ENCODE measurements at regions not wholly inside any gene's neighbourhood (a gene's known extent, or its start where the extent isn't known, plus 50 kb on each side); places are given as distances from the start of the nearest gene placed in this dataset.

DNA sequence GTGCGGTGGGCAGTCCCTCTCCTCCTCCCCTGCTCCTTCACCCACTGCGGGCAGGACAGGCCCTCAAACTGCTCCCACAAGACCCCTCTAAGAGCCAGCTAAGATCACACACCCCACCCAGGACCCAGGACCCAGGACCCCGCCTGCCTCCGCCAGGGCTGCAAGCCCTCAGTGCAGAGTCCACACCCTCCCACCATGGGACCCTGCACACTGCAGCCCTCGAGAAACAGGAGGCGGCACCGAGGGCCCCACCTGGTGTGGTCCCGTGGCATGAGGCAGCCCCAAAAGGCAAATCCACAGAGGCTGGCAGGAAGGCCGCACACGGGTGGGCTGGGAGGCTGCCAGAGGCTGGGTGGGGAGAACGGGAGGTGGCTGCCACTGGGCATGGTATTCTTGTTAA, 94.7 kb downstream of the ENGASE start:
- TF ChIP-seq, protein P1, sequence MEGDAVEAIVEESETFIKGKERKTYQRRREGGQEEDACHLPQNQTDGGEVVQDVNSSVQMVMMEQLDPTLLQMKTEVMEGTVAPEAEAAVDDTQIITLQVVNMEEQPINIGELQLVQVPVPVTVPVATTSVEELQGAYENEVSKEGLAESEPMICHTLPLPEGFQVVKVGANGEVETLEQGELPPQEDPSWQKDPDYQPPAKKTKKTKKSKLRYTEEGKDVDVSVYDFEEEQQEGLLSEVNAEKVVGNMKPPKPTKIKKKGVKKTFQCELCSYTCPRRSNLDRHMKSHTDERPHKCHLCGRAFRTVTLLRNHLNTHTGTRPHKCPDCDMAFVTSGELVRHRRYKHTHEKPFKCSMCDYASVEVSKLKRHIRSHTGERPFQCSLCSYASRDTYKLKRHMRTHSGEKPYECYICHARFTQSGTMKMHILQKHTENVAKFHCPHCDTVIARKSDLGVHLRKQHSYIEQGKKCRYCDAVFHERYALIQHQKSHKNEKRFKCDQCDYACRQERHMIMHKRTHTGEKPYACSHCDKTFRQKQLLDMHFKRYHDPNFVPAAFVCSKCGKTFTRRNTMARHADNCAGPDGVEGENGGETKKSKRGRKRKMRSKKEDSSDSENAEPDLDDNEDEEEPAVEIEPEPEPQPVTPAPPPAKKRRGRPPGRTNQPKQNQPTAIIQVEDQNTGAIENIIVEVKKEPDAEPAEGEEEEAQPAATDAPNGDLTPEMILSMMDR (IDR thresholded peaks at IDR 0.05; ENCODE audit: insufficient read depth, missing control alignments), result no peak
- FAIRE-seq (no peak), DNase-seq (ENCODE audit: insufficient read length, low spot score) (no peak)

DNA sequence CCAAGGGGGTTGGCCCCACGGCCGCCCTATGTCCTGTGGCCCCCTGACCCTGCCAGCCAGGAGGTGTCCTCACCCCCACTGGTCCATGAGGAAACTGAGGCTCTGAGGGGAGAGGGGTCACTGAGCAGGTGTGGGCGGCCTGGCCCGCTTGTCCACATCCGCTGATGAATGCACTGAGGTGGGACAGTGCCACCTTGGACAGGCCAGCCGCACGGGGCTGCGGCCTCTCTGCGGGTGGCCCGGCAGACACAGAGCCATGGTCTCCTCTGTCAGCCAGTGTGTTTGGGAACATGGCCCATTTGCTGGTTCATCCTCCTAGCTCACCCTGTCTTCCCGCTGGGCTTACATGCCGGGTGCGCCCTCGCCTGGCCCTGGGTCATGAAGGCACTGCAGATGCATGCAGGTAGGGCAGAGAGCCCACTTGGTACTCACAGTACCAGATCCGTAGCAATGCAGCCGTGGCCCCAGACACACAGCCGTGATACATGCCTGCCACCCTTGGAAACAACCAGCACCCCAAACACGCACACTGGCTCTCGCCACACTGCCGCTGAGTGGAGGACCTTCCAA, 93.9 kb downstream of the ENGASE start:
- FAIRE-seq (no peak), DNase-seq (ENCODE audit: insufficient read length, low spot score) (no peak)
- TF ChIP-seq, protein P1 (IDR thresholded peaks at IDR 0.05; ENCODE audit: insufficient read depth, missing control alignments), result no peak

GRCh38 chr17:79167486-79167885, 92.9 kb downstream of the ENGASE start:
- TF ChIP-seq, protein P1 (IDR thresholded peaks at IDR 0.05; ENCODE audit: insufficient read depth, missing control alignments), result no peak
- DNase-seq (ENCODE audit: insufficient read length, low spot score) (no peak), FAIRE-seq (no peak)

GRCh38 chr17:79165756-79166473, 91.3 kb downstream of the ENGASE start:
- TF ChIP-seq, protein P1 (IDR thresholded peaks at IDR 0.05; ENCODE audit: insufficient read depth, missing control alignments), result no peak
- DNase-seq (ENCODE audit: insufficient read length, low spot score), result no peak
- FAIRE-seq, result no peak

DNA sequence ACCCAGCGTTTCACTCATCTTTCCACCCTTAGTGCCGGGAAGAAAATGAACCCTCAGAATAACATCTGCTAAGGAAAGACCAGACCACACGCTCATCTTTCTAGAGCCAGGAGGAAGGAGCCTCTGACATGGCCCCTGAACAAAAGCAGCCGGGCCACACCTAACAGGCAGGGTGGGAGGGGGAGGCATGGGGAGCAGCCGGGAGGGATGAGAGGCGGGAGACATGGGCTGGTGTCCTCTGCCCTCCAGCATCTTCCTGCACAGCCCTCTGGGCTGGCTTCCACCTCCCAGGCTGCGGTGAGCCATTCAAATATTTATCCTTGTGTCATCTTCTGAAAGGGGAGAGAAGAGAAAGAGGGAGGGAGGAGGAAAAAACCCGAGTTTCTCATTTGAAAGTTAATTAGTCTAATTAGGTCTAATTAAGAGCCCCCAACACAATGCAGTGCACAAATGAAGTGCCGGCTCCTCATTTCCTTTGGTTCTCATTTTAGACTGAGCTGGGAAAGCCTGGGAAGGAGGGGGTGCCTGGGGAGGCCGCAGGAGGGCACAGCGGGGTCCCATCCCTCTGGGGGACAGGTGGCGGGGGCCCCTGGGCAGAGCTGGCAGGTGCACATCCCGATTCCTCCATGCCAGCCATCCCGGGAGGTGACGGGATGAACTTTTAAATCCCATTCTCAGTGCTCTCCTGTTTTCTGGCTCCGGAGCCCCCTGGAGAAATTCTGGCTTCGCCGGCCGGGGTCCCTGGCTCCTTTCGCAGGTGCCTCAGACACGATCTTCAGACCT, 90.5 kb downstream of the ENGASE start:
- no peak for FAIRE-seq
- TF ChIP-seq, protein P1 (IDR thresholded peaks at IDR 0.05; ENCODE audit: insufficient read depth, missing control alignments), result no peak
- no peak for DNase-seq (ENCODE audit: insufficient read length, low spot score)

DNA sequence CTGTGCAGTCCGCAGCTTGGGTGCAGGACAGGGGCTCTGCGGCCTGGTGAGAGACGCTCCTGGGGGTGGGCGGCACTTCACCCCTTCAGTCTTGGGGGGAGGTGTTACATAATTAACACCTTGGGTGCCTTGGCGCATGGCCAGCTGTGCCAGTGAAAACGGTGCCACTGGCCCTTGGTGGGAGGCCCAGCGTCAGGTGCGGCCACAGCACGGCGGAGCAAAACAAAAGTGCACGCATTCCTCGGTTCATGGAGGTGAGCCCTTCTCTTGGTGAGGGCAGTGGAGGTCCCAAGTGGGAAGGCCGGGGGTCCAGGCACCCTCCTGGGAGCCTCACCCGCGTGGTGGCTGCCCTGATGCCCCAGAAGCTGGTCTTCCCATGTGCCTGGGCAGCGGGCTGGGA, 89.8 kb downstream of the ENGASE start:
- TF ChIP-seq, protein P1 (IDR thresholded peaks at IDR 0.05; ENCODE audit: insufficient read depth, missing control alignments), result no peak
- FAIRE-seq (no peak), DNase-seq (ENCODE audit: insufficient read length, low spot score) (no peak)
